NT2/D1 (cell line): ENCODE measurements at regions not wholly inside any gene's neighbourhood (a gene's known extent, or its start where the extent isn't known, plus 50 kb on each side); places are given as distances from the start of the nearest gene placed in this dataset.

ENCODE experiments used
- DNase-seq: peaks from one replicate; pipeline ENCODE4 v3.0.0-alpha.2; 2011; ENCODE audit warnings: low read depth, low spot score
- H3K27me3 ChIP-seq: 2 replicates; pipeline ENCODE4 v1.6.0; 2011; ENCODE audit warnings: mild to moderate bottlenecking; ENCODE audit not compliant: insufficient read length, insufficient read depth
- H3K36me3 ChIP-seq: 2 replicates; pipeline ENCODE4 v1.6.1; 2011; ENCODE audit warnings: mild to moderate bottlenecking, low read length, mixed read lengths; ENCODE audit not compliant: insufficient read depth, insufficient read length
- H3K4me1 ChIP-seq: 2 replicates; pipeline ENCODE4 v1.5.1; 2011; ENCODE audit not compliant: insufficient read depth, insufficient read length
- H3K4me3 ChIP-seq: 2 replicates; pipeline ENCODE4 v1.5.1; 2011; ENCODE audit warnings: low read depth; ENCODE audit not compliant: insufficient read length
- H3K9ac ChIP-seq: 2 replicates; pipeline ENCODE4 v1.6.0; 2011; ENCODE audit warnings: low read depth; ENCODE audit not compliant: insufficient read length
- H3K9me3 ChIP-seq: 2 replicates; pipeline ENCODE4 v1.5.1; 2011; ENCODE audit warnings: mild to moderate bottlenecking, low read length; ENCODE audit not compliant: insufficient read depth
- SUZ12 ChIP-seq: IDR thresholded peaks from 2 replicates; pipeline ENCODE4 v1.6.1; 2011; ENCODE audit not compliant: insufficient read length, insufficient read depth; ENCODE audit errors: extremely low read depth
- YY1 ChIP-seq: IDR thresholded peaks from 2 replicates; pipeline ENCODE4 v1.6.1; 2011; ENCODE audit not compliant: insufficient read length, insufficient read depth
- ZNF274 ChIP-seq: IDR thresholded peaks from 2 replicates; pipeline ENCODE4 v1.6.1; 2011; ENCODE audit warnings: mild to moderate bottlenecking, low read depth, low read length

GRCh38 chr9:79465156-79465555, 106.6 kb upstream of the TLE4 start:
- Histone ChIP-seq H3K4me3 (no peak overlapping the region), H3K9ac (no peak overlapping the region), H3K27me3 (no peaks in the 10 kb centered on the region), H3K4me1 (no peaks in the 10 kb centered on the region), H3K9me3 (no peaks in the 10 kb centered on the region), H3K36me3 (no peaks in the 10 kb centered on the region)
- TF ChIP-seq YY1 (no peak), SUZ12 (no peak), ZNF274 (no peak)
- DNase-seq = no peak

GRCh38 chr9:79469164-79469563, 102.6 kb upstream of the TLE4 start:
- Histone ChIP-seq H3K4me3 (no peak overlapping the region), H3K27me3 (no peaks in the 10 kb centered on the region), H3K9ac (no peak overlapping the region), H3K4me1 (no peaks in the 10 kb centered on the region), H3K9me3 (no peaks in the 10 kb centered on the region), H3K36me3 (no peaks in the 10 kb centered on the region)
- no peak for DNase-seq
- no peak for TF ChIP-seq ZNF274
- TF ChIP-seq SUZ12 = no peak
- TF ChIP-seq YY1 = no peak

GRCh38 chr9:79470954-79471353, 100.8 kb upstream of the TLE4 start:
- Histone ChIP-seq H3K27me3 (no peaks in the 10 kb centered on the region), H3K9me3 (no peaks in the 10 kb centered on the region; the same call in 1 of the 2 replicates), H3K4me3 (no peak overlapping the region), H3K4me1 (no peaks in the 10 kb centered on the region), H3K36me3 (no peaks in the 10 kb centered on the region), H3K9ac (no peak overlapping the region)
- DNase-seq = no peak
- no peak for TF ChIP-seq YY1
- TF ChIP-seq ZNF274 = no peak
- TF ChIP-seq SUZ12 = no peak

GRCh38 chr9:79471580-79472543, 99.9 kb upstream of the TLE4 start:
- Histone ChIP-seq H3K36me3 (no peaks in the 10 kb centered on the region), H3K9me3 (no peaks in the 10 kb centered on the region; the same call in 1 of the 2 replicates), H3K4me3 (no peak overlapping the region), H3K27me3 (no peaks in the 10 kb centered on the region), H3K9ac (no peak overlapping the region), H3K4me1 (no peaks in the 10 kb centered on the region)
- no peak for TF ChIP-seq ZNF274
- no peak for TF ChIP-seq SUZ12
- no peak for TF ChIP-seq YY1
- DNase-seq = no peak

- no peak overlapping the region for H3K4me3 ChIP-seq
- H3K27me3 ChIP-seq = no peaks in the 10 kb centered on the region
- H3K4me1 ChIP-seq = no peaks in the 10 kb centered on the region
- H3K36me3 ChIP-seq = no peaks in the 10 kb centered on the region
- no peaks in the 10 kb centered on the region; the same call in 1 of the 2 replicates for H3K9me3 ChIP-seq
- DNase-seq = no peak
- H3K9ac ChIP-seq = no peak overlapping the region
- TF ChIP-seq ZNF274 (no peak), SUZ12 (no peak), YY1 (no peak)
Measured at GRCh38 chr9:79473704-79474103, 98.1 kb upstream of the TLE4 start.

GRCh38 chr9:79477241-79477840, 94.4 kb upstream of the TLE4 start:
- TF ChIP-seq SUZ12 (no peak), YY1 (no peak), ZNF274 (no peak)

More at GRCh38 chr9:79477241-79477840, 94.4 kb upstream of the TLE4 start:
- H3K9ac ChIP-seq = no peak overlapping the region
- no peaks in the 10 kb centered on the region for H3K36me3 ChIP-seq
- DNase-seq = no peak
- H3K4me3 ChIP-seq = no peak overlapping the region
- H3K27me3 ChIP-seq = no peaks in the 10 kb centered on the region
- H3K4me1 ChIP-seq = no peaks in the 10 kb centered on the region
- H3K9me3 ChIP-seq = no peaks in the 10 kb centered on the region; the same call in 1 of the 2 replicates
